DND-41 (cell line): ENCODE measurements at regions not wholly inside any gene's neighbourhood (a gene's known extent, or its start where the extent isn't known, plus 50 kb on each side); places are given as distances from the start of the nearest gene placed in this dataset.

Source experiments
- ATAC-seq: fragments of 200-7000 bp; cut with Tn5 transposase; 3 replicates; pipeline ENCODE4 v1.9.1; 2021; ENCODE audit warnings: low read depth; ENCODE audit not compliant: insufficient read depth
- DNase-seq: peaks from one replicate; pipeline ENCODE4 v3.0.0-alpha.2; 2020
- H2AFZ ChIP-seq: 2 replicates; pipeline ENCODE4 v1.6.0; 2012; ENCODE audit warnings: low read depth, low read length
- H3K27ac ChIP-seq: 2 replicates; pipeline ENCODE4 v1.5.1; 2012; ENCODE audit warnings: low read length, inconsistent platforms
- H3K27me3 ChIP-seq: fragments of 200-600 bp; sonication (generic); 2 replicates; pipeline ENCODE4 v1.6.0; 2012; ENCODE audit warnings: low read length, mild to moderate bottlenecking, inconsistent platforms; ENCODE audit not compliant: insufficient read depth, poor library complexity
- H3K36me3 ChIP-seq: 2 replicates; pipeline ENCODE4 v1.5.1; 2012; ENCODE audit warnings: low read length, inconsistent platforms; ENCODE audit not compliant: insufficient read depth
- H3K4me1 ChIP-seq: 2 replicates; pipeline ENCODE4 v1.5.1; 2012; ENCODE audit warnings: mild to moderate bottlenecking, low read length; ENCODE audit not compliant: insufficient read depth
- H3K4me2 ChIP-seq: 2 replicates; pipeline ENCODE4 v1.6.0; 2012; ENCODE audit warnings: mild to moderate bottlenecking, moderate library complexity, low read length, inconsistent platforms; ENCODE audit not compliant: insufficient read depth
- H3K4me3 ChIP-seq, 2 experiments: fragments of 200-600 bp in 1 of 2; shearing (Covaris generic) in 1 of 2; 2 replicates each; pipeline ENCODE4 v1.5.1; 2012 to 2016; ENCODE audit warnings: inconsistent platforms in 2 of 2, low read length in 2 of 2, mild to moderate bottlenecking in 2 of 2, low read depth in 1 of 2, moderate library complexity in 1 of 2
- H3K79me2 ChIP-seq: 2 replicates; pipeline ENCODE4 v1.6.0; 2012; ENCODE audit warnings: low read length, inconsistent platforms; ENCODE audit not compliant: insufficient read depth
- H3K9ac ChIP-seq: 2 replicates; pipeline ENCODE4 v1.6.0; 2012; ENCODE audit warnings: low read depth, mild to moderate bottlenecking, inconsistent platforms, low read length, moderate library complexity
- H3K9me3 ChIP-seq: 2 replicates; pipeline ENCODE4 v1.5.1; 2012; ENCODE audit warnings: low read length, moderate library complexity, mild to moderate bottlenecking, inconsistent platforms; ENCODE audit not compliant: insufficient read depth, severe bottlenecking
- H4K20me1 ChIP-seq: 2 replicates; pipeline ENCODE4 v1.6.0; 2012; ENCODE audit warnings: low read length; ENCODE audit not compliant: insufficient read depth
- CTCF ChIP-seq: IDR thresholded peaks from 2 replicates; pipeline ENCODE4 v1.5.1; 2012; ENCODE audit warnings: borderline replicate concordance, low read length, moderate library complexity, mild to moderate bottlenecking; ENCODE audit not compliant: poor library complexity, severe bottlenecking; ENCODE audit errors: extremely low read depth
- EZH2 ChIP-seq: IDR thresholded peaks from 3 replicates; pipeline ENCODE4 v1.6.1; 2012; ENCODE audit warnings: borderline replicate concordance, low read depth, mild to moderate bottlenecking, moderate library complexity, low read length, inconsistent platforms; ENCODE audit not compliant: severe bottlenecking

- no peak overlapping the region for H3K4me3 ChIP-seq
- no peak overlapping the region for H3K9ac ChIP-seq
- no peaks in the 10 kb centered on the region for H3K9me3 ChIP-seq
- TF ChIP-seq EZH2 (no peak), CTCF (no peak)
- H3K4me1 ChIP-seq: no peaks in the 10 kb centered on the region
- H3K27me3 ChIP-seq: no peaks in the 10 kb centered on the region
- H3K36me3 ChIP-seq: no peaks in the 10 kb centered on the region
- ATAC-seq (no peak), DNase-seq (no peak)
- H2AFZ ChIP-seq: no peak overlapping the region
- no peaks in the 10 kb centered on the region for H4K20me1 ChIP-seq
- no peak overlapping the region for H3K4me2 ChIP-seq
- H3K79me2 ChIP-seq: no peaks in the 10 kb centered on the region
- no peak overlapping the region for H3K27ac ChIP-seq
Measured at GRCh38 chr3:81291586-81291985, 469.9 kb downstream of the GBE1 start.

- no peaks in the 10 kb centered on the region for H3K27me3 ChIP-seq
- H4K20me1 ChIP-seq: no peaks in the 10 kb centered on the region
- H3K9ac ChIP-seq: no peak overlapping the region
- no peaks in the 10 kb centered on the region for H3K4me1 ChIP-seq
- no peak for ATAC-seq
- no peak overlapping the region for H3K4me2 ChIP-seq
- no peaks in the 10 kb centered on the region for H3K9me3 ChIP-seq
- H2AFZ ChIP-seq: no peak overlapping the region
- no peaks in the 10 kb centered on the region for H3K79me2 ChIP-seq
- H3K27ac ChIP-seq: no peak overlapping the region
- no peak overlapping the region for H3K4me3 ChIP-seq
- no peaks in the 10 kb centered on the region for H3K36me3 ChIP-seq
- TF ChIP-seq CTCF (no peak), EZH2 (no peak)
- DNase-seq: no peak
Measured at GRCh38 chr3:81289676-81290075, 471.8 kb downstream of the GBE1 start.

GRCh38 chr3:81279481-81280379 lies 481.7 kb downstream of the GBE1 start:
- no peak overlapping the region for H3K27ac ChIP-seq

GRCh38 chr3:81277853-81278252 lies 483.6 kb downstream of the GBE1 start:
- Histone ChIP-seq H3K4me2 (no peak overlapping the region), H3K4me3 (no peak overlapping the region), H4K20me1 (no peaks in the 10 kb centered on the region), H3K27ac (no peak overlapping the region), H3K4me1 (no peaks in the 10 kb centered on the region), H3K9me3 (no peaks in the 10 kb centered on the region), H3K36me3 (no peaks in the 10 kb centered on the region), H3K27me3 (no peaks in the 10 kb centered on the region), H3K79me2 (no peaks in the 10 kb centered on the region), H2AFZ (no peak overlapping the region), H3K9ac (no peak overlapping the region)
- TF ChIP-seq CTCF (no peak), EZH2 (no peak)
- DNase-seq (no peak), ATAC-seq (no peak)

More at GRCh38 chr3:81279481-81280379, 481.7 kb downstream of the GBE1 start:
- Histone ChIP-seq H4K20me1 (no peaks in the 10 kb centered on the region), H3K9ac (no peak overlapping the region), H3K36me3 (no peaks in the 10 kb centered on the region), H3K4me1 (no peaks in the 10 kb centered on the region), H3K4me3 (no peak overlapping the region), H3K79me2 (no peaks in the 10 kb centered on the region), H3K4me2 (no peak overlapping the region), H2AFZ (no peak overlapping the region), H3K9me3 (no peaks in the 10 kb centered on the region), H3K27me3 (no peaks in the 10 kb centered on the region)
- ATAC-seq (no peak), DNase-seq (no peak)
- TF ChIP-seq EZH2: no peak
